Fibroblast of lung (primary cell): ENCODE measurements at regions not wholly inside any gene's neighbourhood (a gene's known extent, or its start where the extent isn't known, plus 50 kb on each side); places are given as distances from the start of the nearest gene placed in this dataset.

Source experiments
- CTCF ChIP-seq, 2 donors: IDR thresholded peaks in 1 of 2; conservative IDR thresholded peaks in 1 of 2; 1 replicate in 1 of 2; 2 replicates in 1 of 2; pipeline ENCODE4 v1.5.1; 2011 to 2012; ENCODE audit warnings: low read length in 2 of 2, control low read depth in 1 of 2, inconsistent platforms in 1 of 2, low read depth in 1 of 2, mild to moderate bottlenecking in 1 of 2
- EZH2 ChIP-seq: IDR thresholded peaks from 2 replicates; pipeline ENCODE4 v1.5.1; 2012; ENCODE audit warnings: low read length, control low read depth, mild to moderate bottlenecking; ENCODE audit errors: missing control alignments

GRCh38 chr12:91871751-91872150 is 273.9 kb downstream of the BTG1 start:
- TF ChIP-seq CTCF (conservative IDR thresholded peaks at IDR 0.05 in 1 of 2, IDR thresholded peaks at IDR 0.05 in 1 of 2; ENCODE audit: low read depth in 1 of 2, low read length in 2 of 2) (no peak), EZH2 (no peak)
